ENCODE measurements at regions not wholly inside any gene's neighbourhood (a gene's known extent, or its start where the extent isn't known, plus 50 kb on each side); places are given as distances from the start of the nearest gene placed in this dataset.

DNA sequence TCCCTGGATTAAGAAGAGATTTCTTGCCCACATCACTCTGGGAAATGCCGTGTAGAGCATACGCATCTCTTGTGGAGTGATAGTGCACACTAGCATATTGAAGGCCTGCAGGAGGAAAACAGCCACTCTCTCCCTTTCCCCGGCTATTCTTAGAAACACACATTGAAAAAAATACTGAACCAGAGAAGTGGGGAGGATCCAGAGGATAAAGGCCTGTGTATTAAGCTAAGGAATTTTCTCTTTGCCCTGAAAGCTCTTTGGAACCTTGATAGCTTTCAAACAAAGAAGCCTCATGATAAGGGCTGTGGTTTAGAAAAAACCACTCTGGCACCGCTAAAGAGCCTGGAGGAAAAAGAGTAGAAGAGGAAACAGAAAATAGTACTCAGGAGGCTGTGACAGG, 386.1 kb upstream of the NBEA start:
- TF ChIP-seq POLR2A (IDR thresholded peaks at IDR 0.05; ENCODE audit: low read depth, low read length) (no peak), POLR2AphosphoS5 (IDR thresholded peaks at IDR 0.05; ENCODE audit: low read depth, low read length) (no peak), TAF1 (IDR thresholded peaks at IDR 0.05; ENCODE audit: borderline replicate concordance, low read depth, low read length) (no peak)
- DNase-seq (ENCODE audit: insufficient read length) (no peak), FAIRE-seq (no peak)

GRCh38 chr13:34561033-34561432, 381.0 kb upstream of the NBEA start:
- TF ChIP-seq POLR2AphosphoS5 (IDR thresholded peaks at IDR 0.05; ENCODE audit: low read depth, low read length) (no peak), TAF1 (IDR thresholded peaks at IDR 0.05; ENCODE audit: borderline replicate concordance, low read depth, low read length) (no peak), POLR2A (IDR thresholded peaks at IDR 0.05; ENCODE audit: low read depth, low read length) (no peak)
- no peak for DNase-seq (ENCODE audit: insufficient read length)
- FAIRE-seq, result no peak

DNA sequence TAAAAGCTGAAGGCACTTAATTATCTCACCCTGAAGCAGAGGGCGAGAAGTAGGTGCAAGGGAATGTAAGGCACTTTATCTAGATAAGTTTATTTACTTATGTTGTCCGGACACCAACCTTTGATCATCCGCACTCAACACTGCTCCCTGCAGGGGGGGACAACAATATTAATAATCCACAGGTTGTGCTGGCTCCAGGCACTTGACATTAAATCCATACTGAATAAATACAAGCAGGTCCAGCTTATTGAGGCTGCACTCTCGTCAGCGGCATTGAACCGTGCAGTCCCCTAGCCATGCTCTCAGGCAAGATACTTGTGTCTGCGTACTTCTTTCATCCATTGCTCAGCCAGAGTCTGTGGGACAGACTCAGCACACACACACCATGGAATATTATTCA, 374.5 kb upstream of the NBEA start:
- DNase-seq (ENCODE audit: insufficient read length) (no peak), FAIRE-seq (no peak)
- TF ChIP-seq POLR2A (IDR thresholded peaks at IDR 0.05; ENCODE audit: low read depth, low read length), result no peak
- TF ChIP-seq TAF1 (IDR thresholded peaks at IDR 0.05; ENCODE audit: borderline replicate concordance, low read depth, low read length), result no peak
- TF ChIP-seq POLR2AphosphoS5 (IDR thresholded peaks at IDR 0.05; ENCODE audit: low read depth, low read length), result no peak

- DNase-seq (ENCODE audit: insufficient read length) (no peak), FAIRE-seq (no peak)
- no peak for TF ChIP-seq TAF1 (IDR thresholded peaks at IDR 0.05; ENCODE audit: borderline replicate concordance, low read depth, low read length)
- no peak for TF ChIP-seq POLR2A (IDR thresholded peaks at IDR 0.05; ENCODE audit: low read depth, low read length)
- TF ChIP-seq POLR2AphosphoS5 (IDR thresholded peaks at IDR 0.05; ENCODE audit: low read depth, low read length), result no peak
Observed at GRCh38 chr13:34570698-34571353, 371.2 kb upstream of the NBEA start.

GRCh38 chr13:34571716-34572115, 370.4 kb upstream of the NBEA start:
- no peak for DNase-seq (ENCODE audit: insufficient read length)
- FAIRE-seq, result no peak

GRCh38 chr13:34577051-34577450, 365.0 kb upstream of the NBEA start:
- no peak for TF ChIP-seq POLR2A (IDR thresholded peaks at IDR 0.05; ENCODE audit: low read depth, low read length)
- no peak for TF ChIP-seq POLR2AphosphoS5 (IDR thresholded peaks at IDR 0.05; ENCODE audit: low read depth, low read length)
- TF ChIP-seq TAF1 (IDR thresholded peaks at IDR 0.05; ENCODE audit: borderline replicate concordance, low read depth, low read length), result no peak
- DNase-seq (ENCODE audit: insufficient read length) (no peak), FAIRE-seq (no peak)

More at GRCh38 chr13:34571716-34572115, 370.4 kb upstream of the NBEA start:
- TF ChIP-seq TAF1 (IDR thresholded peaks at IDR 0.05; ENCODE audit: borderline replicate concordance, low read depth, low read length) (no peak), POLR2AphosphoS5 (IDR thresholded peaks at IDR 0.05; ENCODE audit: low read depth, low read length) (no peak), POLR2A (IDR thresholded peaks at IDR 0.05; ENCODE audit: low read depth, low read length) (no peak)

- TF ChIP-seq POLR2A (IDR thresholded peaks at IDR 0.05; ENCODE audit: low read depth, low read length) (no peak), POLR2AphosphoS5 (IDR thresholded peaks at IDR 0.05; ENCODE audit: low read depth, low read length) (no peak), TAF1 (IDR thresholded peaks at IDR 0.05; ENCODE audit: borderline replicate concordance, low read depth, low read length) (no peak)
- DNase-seq (ENCODE audit: insufficient read length), result no peak
- no peak for FAIRE-seq
Observed at GRCh38 chr13:34578471-34578870, 363.6 kb upstream of the NBEA start.

DNA sequence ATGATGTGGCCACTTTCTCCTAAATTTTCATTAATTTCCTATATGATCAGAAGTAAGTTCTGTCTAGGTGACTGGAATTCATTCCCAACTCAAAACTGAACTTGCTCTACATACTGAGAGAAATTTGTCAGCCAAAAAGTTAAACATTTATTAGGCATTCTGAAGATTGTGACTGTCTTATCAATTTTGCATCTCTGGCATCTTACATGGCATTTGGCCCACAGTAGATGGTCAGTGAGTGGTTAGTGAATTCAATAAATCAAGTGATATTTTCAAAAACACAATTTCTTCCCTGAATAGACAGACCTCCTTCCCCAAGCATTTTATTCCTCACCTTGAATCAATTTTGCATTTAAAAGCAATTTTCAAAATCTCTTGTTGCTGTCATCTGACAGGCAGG, 363.2 kb upstream of the NBEA start:
- DNase-seq (ENCODE audit: insufficient read length) (no peak), FAIRE-seq (no peak)
- no peak for TF ChIP-seq POLR2A (IDR thresholded peaks at IDR 0.05; ENCODE audit: low read depth, low read length)

GRCh38 chr13:34583181-34583580, 358.9 kb upstream of the NBEA start:
- TF ChIP-seq TAF1 (IDR thresholded peaks at IDR 0.05; ENCODE audit: borderline replicate concordance, low read depth, low read length), result no peak
- TF ChIP-seq POLR2AphosphoS5 (IDR thresholded peaks at IDR 0.05; ENCODE audit: low read depth, low read length), result no peak
- TF ChIP-seq POLR2A (IDR thresholded peaks at IDR 0.05; ENCODE audit: low read depth, low read length), result no peak
- no peak for FAIRE-seq
- no peak for DNase-seq (ENCODE audit: insufficient read length)

- TF ChIP-seq POLR2AphosphoS5 (IDR thresholded peaks at IDR 0.05; ENCODE audit: low read depth, low read length), result no peak
- no peak for TF ChIP-seq POLR2A (IDR thresholded peaks at IDR 0.05; ENCODE audit: low read depth, low read length)
- no peak for TF ChIP-seq TAF1 (IDR thresholded peaks at IDR 0.05; ENCODE audit: borderline replicate concordance, low read depth, low read length)
- DNase-seq (ENCODE audit: insufficient read length), result no peak
- no peak for FAIRE-seq
Observed at GRCh38 chr13:34587576-34587975, 354.5 kb upstream of the NBEA start.

DNA sequence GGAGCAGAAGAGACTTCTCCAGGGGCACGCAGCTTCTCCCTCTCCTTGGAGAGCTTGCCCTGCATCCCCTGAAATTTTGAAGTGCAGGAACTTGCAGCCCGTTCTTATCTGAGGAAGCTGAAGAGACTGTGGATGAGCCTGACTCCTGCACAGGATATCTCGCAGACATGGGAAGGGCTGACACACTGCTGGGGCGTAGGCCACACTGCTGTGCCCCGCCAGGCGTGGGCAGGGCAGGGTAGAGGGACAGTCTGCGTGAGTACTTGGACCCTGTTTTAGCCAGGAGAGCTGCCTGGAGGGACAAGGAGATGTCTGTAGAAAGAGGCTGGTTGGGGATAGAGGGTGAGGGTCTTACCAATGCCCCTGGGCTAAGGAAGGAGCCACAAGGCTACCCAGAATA, 353.7 kb upstream of the NBEA start:
- FAIRE-seq (no peak), DNase-seq (ENCODE audit: insufficient read length) (no peak)
- TF ChIP-seq TAF1 (IDR thresholded peaks at IDR 0.05; ENCODE audit: borderline replicate concordance, low read depth, low read length), result no peak
- no peak for TF ChIP-seq POLR2A (IDR thresholded peaks at IDR 0.05; ENCODE audit: low read depth, low read length)
- TF ChIP-seq POLR2AphosphoS5 (IDR thresholded peaks at IDR 0.05; ENCODE audit: low read depth, low read length), result no peak

DNA sequence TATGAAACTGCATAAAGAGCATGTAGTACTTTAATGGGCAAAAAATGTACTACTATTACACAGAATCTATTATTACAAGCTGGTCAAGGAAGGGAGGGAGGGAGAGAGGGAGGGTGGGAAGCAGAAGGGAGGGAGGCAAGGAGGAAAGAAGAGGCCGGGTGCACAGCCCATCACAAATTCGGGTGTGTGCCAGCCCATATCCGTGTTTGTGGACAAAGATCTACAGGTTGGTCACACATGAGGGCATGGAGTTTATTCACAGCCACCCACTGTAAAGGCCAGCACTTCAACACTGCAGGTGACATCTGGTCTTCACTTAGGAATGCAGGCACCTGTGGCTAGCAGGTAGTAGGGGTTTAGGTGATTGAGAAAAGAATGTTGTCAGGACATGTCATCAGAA, 352.5 kb upstream of the NBEA start:
- no peak for TF ChIP-seq POLR2AphosphoS5 (IDR thresholded peaks at IDR 0.05; ENCODE audit: low read depth, low read length)
- no peak for TF ChIP-seq POLR2A (IDR thresholded peaks at IDR 0.05; ENCODE audit: low read depth, low read length)
- no peak for TF ChIP-seq TAF1 (IDR thresholded peaks at IDR 0.05; ENCODE audit: borderline replicate concordance, low read depth, low read length)
- DNase-seq (ENCODE audit: insufficient read length), result no peak

More for the DNA sequence above, 352.5 kb upstream of the NBEA start:
- no peak for FAIRE-seq
